ENCODE measurements at regions not wholly inside any gene's neighbourhood (a gene's known extent, or its start where the extent isn't known, plus 50 kb on each side); places are given as distances from the start of the nearest gene placed in this dataset.

DNA sequence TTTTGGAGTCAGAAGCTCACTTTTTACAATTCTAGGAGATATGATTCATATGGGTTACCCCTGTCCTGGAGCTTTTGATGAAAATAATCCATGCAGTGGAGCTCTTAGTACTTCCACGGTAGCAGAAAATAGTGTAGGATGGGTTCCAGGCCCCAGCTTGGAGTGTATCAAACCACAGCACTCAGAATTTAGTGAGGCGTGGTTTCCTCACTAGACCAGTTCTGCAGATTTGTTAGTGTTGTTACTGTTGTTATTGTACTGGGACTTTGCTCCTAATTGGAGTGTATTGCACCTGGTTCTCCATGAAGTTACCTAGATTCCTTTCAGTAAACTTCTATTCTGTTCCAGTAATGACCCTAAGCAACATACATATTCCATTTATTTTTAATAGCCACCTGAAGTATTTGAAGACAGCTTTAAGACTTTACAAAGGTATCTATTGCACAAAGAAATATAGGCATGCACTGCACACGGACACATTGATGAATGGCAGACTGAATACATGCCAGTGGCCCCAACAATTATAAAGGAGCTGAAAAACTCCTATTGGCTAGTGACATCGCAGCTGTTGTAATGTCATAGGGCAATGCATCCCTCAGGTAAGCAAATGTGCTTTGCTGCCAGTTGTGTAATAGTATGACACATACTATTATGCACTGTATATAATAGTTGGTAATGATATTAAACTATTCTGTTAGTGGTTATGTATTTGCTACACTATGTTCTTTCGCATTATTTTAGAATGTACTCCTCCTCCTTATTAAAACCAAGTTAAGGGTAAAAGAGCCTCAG lies 1058.0 kb downstream of the KCNT2 start:
- Histone ChIP-seq H3K36me3 (ENCODE audit: insufficient read depth, low read length) (no peaks in the 10 kb centered on the region), H3K4me1 (ENCODE audit: insufficient read depth, low read length, severe bottlenecking) (no peaks in the 10 kb centered on the region), H3K4me2 (ENCODE audit: low read length) (no peak overlapping the region), H3K4me3 (ENCODE audit: low read depth, low read length, poor library complexity, severe bottlenecking) (no peak overlapping the region), H3K9me2 (ENCODE audit: low read depth, low read length) (no peaks in the 10 kb centered on the region), H3K9ac (ENCODE audit: low read length) (no peak overlapping the region), H4K20me1 (ENCODE audit: insufficient read depth, low read length) (no peaks in the 10 kb centered on the region), H3K9me3 (ENCODE audit: low read length) (no peaks in the 10 kb centered on the region), H2AFZ (ENCODE audit: low read length) (no peak overlapping the region), H3F3A (ENCODE audit: insufficient read depth, low read length) (no peaks in the 10 kb centered on the region), H3K79me2 (ENCODE audit: insufficient read depth, low read length) (no peaks in the 10 kb centered on the region), H3K27me3 (ENCODE audit: insufficient read depth, low read length) (no peaks in the 10 kb centered on the region), H3K27ac (ENCODE audit: low read depth, low read length, poor library complexity, severe bottlenecking) (no peak overlapping the region)
- TF ChIP-seq, protein P1, sequence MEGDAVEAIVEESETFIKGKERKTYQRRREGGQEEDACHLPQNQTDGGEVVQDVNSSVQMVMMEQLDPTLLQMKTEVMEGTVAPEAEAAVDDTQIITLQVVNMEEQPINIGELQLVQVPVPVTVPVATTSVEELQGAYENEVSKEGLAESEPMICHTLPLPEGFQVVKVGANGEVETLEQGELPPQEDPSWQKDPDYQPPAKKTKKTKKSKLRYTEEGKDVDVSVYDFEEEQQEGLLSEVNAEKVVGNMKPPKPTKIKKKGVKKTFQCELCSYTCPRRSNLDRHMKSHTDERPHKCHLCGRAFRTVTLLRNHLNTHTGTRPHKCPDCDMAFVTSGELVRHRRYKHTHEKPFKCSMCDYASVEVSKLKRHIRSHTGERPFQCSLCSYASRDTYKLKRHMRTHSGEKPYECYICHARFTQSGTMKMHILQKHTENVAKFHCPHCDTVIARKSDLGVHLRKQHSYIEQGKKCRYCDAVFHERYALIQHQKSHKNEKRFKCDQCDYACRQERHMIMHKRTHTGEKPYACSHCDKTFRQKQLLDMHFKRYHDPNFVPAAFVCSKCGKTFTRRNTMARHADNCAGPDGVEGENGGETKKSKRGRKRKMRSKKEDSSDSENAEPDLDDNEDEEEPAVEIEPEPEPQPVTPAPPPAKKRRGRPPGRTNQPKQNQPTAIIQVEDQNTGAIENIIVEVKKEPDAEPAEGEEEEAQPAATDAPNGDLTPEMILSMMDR (IDR thresholded peaks at IDR 0.05; ENCODE audit: low read length) = no peak
- no peak for TF ChIP-seq EZH2 (IDR thresholded peaks at IDR 0.05; ENCODE audit: borderline replicate concordance, low read length)

DNA sequence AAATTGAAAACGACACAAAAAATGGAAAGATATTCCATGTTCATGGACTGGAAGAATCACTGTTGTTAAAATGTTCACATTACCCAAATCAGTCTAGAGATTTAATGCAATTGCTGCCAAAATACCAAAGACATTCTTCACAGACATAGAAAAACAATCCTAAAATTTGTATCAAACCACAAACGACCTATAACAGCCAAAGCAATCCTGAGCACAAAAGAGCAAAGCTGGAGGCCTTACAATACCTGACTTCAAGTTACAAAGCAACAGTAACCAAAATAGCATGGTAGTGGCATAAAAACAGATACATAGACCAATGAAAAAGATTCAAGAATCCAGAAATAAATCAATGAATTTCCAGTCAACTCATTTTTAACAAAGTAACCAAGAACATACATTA lies 1077.3 kb downstream of the KCNT2 start:
- H3K79me2 ChIP-seq (ENCODE audit: insufficient read depth, low read length) = no peaks in the 10 kb centered on the region
- H3K4me3 ChIP-seq (ENCODE audit: low read depth, low read length, poor library complexity, severe bottlenecking) = no peak overlapping the region
- H2AFZ ChIP-seq (ENCODE audit: low read length) = no peak overlapping the region
- H3K9ac ChIP-seq (ENCODE audit: low read length) = no peak overlapping the region
- H3K9me2 ChIP-seq (ENCODE audit: low read depth, low read length) = no peaks in the 10 kb centered on the region
- H3K27me3 ChIP-seq (ENCODE audit: insufficient read depth, low read length) = no peaks in the 10 kb centered on the region
- no peaks in the 10 kb centered on the region for H3F3A ChIP-seq (ENCODE audit: insufficient read depth, low read length)
- no peak for TF ChIP-seq EZH2 (IDR thresholded peaks at IDR 0.05; ENCODE audit: borderline replicate concordance, low read length)
- TF ChIP-seq, protein P1 (IDR thresholded peaks at IDR 0.05; ENCODE audit: low read length) = no peak
- no peak overlapping the region for H3K4me2 ChIP-seq (ENCODE audit: low read length)
- H3K9me3 ChIP-seq (ENCODE audit: low read length) = no peaks in the 10 kb centered on the region
- no peaks in the 10 kb centered on the region for H3K36me3 ChIP-seq (ENCODE audit: insufficient read depth, low read length)
- no peaks in the 10 kb centered on the region for H3K4me1 ChIP-seq (ENCODE audit: insufficient read depth, low read length, severe bottlenecking)
- no peak overlapping the region for H3K27ac ChIP-seq (ENCODE audit: low read depth, low read length, poor library complexity, severe bottlenecking)
- H4K20me1 ChIP-seq (ENCODE audit: insufficient read depth, low read length) = no peaks in the 10 kb centered on the region

DNA sequence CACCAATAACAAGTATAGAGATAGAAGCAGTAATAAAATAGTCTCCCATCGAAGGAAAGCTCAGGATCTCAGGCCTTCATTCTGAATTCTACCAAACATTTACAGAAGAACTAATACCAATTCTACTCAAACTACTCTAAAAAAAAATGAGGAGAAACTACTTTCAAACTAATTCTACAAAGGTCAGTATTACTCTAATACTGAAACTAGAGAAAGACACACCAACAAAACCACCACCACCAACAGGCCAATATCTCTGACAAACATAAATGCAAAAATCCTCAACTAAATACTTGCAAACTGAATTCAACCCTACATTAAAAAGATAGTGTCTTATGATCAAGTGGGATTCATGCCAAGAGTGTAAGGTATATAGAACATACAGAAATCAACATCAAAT lies 1078.4 kb downstream of the KCNT2 start:
- H3K36me3 ChIP-seq (ENCODE audit: insufficient read depth, low read length) = no peaks in the 10 kb centered on the region
- H3K9ac ChIP-seq (ENCODE audit: low read length) = no peak overlapping the region
- H3K4me3 ChIP-seq (ENCODE audit: low read depth, low read length, poor library complexity, severe bottlenecking) = no peak overlapping the region
- no peak overlapping the region for H3K4me2 ChIP-seq (ENCODE audit: low read length)
- TF ChIP-seq, protein P1 (IDR thresholded peaks at IDR 0.05; ENCODE audit: low read length) = no peak
- H3F3A ChIP-seq (ENCODE audit: insufficient read depth, low read length) = no peaks in the 10 kb centered on the region
- no peaks in the 10 kb centered on the region for H4K20me1 ChIP-seq (ENCODE audit: insufficient read depth, low read length)
- no peaks in the 10 kb centered on the region for H3K9me3 ChIP-seq (ENCODE audit: low read length)
- H3K79me2 ChIP-seq (ENCODE audit: insufficient read depth, low read length) = no peaks in the 10 kb centered on the region
- no peaks in the 10 kb centered on the region for H3K9me2 ChIP-seq (ENCODE audit: low read depth, low read length)
- H3K27me3 ChIP-seq (ENCODE audit: insufficient read depth, low read length) = no peaks in the 10 kb centered on the region
- no peak overlapping the region for H2AFZ ChIP-seq (ENCODE audit: low read length)
- H3K4me1 ChIP-seq (ENCODE audit: insufficient read depth, low read length, severe bottlenecking) = no peaks in the 10 kb centered on the region
- H3K27ac ChIP-seq (ENCODE audit: low read depth, low read length, poor library complexity, severe bottlenecking) = no peak overlapping the region
